A172 (cell line): ENCODE measurements at regions not wholly inside any gene's neighbourhood (a gene's known extent, or its start where the extent isn't known, plus 50 kb on each side); places are given as distances from the start of the nearest gene placed in this dataset.
A peak's percentile ranks its signal among the peaks of the same experiment; 100 is the strongest.
"Not testable (repeated sequence)": the region's sequence is repeated elsewhere in the genome, so short reads cannot be mapped to it uniquely, and the experiment has no call there.

Experiments used
- DNase-seq: peaks from one replicate; pipeline ENCODE4 v3.0.0-alpha.2; 2015; ENCODE audit warnings: low spot score

- DNase-seq, result no peak
Observed at GRCh38 chr6:4354181-4354580, 218.8 kb upstream of the ECI2 start.

GRCh38 chr6:4352731-4353130 is 217.4 kb upstream of the ECI2 start:
- no peak for DNase-seq

DNA sequence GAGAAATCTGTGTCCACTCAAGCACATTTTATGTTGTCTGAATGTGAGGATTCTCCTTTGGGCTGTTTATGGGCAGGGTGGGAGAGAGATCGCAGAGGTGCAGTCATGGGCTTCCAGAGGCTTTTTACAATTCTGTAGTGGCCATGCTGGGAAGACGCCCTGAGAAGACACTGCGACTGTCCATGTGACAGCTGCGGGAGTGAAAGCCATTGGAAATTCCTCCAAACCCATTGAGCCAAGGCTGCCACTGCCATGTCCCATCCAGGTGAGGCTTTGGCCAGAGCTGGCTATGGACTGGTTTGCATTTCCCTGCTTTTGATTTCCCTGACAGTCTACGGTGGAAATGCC is 216.9 kb upstream of the ECI2 start:
- no peak for DNase-seq

GRCh38 chr6:4351520-4352321 is 216.3 kb upstream of the ECI2 start:
- peak; percentile 92 for DNase-seq

DNA sequence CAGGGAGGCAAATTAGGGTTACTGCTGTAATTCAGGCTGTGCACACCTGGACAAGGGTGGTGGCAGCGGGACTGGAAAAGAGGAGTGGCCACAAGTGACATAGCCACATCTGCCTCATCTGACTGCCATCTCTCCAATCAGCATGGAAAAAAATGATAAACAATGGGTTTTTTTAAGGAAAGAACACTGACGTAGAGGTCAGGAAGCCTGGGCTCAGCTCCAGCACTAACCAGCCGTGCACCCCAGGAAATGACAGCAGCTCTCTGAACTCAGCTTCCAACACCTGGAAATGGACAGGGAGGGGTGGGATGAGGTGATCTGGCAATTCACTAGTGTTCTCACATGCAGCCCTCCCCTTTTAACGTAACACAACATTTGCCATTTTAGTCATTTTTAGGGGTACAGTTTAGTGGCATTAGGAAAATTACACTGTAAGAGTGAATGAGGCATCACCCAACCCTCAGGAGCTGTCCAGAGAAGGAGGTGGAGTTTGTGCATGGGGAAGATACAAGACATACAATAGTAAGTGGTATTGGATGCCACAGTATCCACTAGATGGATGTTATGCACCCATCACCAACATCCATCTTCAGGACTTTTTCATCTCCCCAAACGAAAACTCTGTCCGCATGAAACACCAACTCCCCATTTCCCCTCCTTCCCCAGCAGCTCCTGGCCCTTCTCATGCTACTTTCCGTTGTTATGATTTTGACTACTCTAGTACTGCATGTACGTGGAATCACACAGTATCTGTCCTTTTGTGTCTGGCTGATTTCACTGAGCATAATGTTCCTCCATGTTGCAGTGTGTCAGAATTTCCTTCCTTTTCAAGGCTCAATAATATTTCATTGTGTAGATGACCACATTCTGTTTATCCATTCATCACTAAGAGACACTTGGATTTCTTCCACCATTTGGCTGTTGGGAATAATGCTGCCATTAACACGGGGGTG is 215.5 kb upstream of the ECI2 start:
- peak; percentile 86 for DNase-seq

DNA sequence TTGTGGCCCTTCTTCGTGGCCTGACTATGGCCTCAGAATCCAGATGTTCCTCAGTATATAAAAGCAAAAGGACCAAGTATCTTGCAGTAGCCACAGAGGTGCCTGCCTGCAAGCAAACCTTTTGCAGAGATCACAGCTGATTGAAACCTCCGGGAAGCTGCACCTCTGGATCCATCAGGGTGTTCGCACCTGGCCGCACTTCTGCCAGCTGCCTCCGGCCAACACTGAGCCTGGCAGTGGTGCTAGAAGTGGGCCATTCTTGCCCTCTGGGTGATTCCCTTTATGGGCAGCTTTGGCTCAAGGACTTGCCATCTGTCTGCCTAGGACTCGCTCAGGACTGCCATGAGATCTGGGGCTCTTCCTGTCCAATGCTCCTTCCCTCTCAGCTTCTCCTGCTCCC is 214.6 kb upstream of the ECI2 start:
- DNase-seq, result no peak

GRCh38 chr6:4349323-4349722 is 213.9 kb upstream of the ECI2 start:
- DNase-seq, result no peak

DNA sequence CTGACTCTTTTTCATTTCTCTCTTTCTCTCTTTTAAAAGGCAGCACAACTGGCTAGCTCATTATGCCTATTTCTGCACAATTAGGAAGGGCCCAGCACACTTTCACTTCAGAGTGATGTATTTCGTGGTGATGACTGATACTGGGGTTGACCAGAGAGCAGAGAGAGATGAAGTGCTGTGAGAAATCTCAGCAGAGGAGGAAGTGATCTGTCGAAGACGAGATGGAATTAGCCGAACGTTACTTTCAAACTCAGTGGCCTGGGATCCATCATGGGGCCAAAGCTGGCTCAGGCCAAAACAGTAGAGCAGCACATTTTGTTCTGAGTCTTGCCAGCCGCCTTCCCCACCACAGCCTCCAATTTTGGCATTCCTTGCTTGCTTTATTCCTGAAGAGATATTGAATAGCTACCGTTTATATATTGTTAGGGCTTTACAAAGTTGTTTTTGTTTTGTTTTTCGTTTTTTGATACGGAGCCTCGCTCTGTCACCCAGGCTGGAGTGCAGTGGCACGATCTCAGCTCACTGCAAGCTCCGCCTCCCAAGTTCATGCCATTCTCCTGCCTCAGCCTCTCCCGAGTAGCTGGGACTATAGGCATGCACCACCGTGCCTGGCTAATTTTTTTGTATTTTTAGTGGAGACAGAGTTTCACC is 213.2 kb upstream of the ECI2 start:
- no peak for DNase-seq

DNA sequence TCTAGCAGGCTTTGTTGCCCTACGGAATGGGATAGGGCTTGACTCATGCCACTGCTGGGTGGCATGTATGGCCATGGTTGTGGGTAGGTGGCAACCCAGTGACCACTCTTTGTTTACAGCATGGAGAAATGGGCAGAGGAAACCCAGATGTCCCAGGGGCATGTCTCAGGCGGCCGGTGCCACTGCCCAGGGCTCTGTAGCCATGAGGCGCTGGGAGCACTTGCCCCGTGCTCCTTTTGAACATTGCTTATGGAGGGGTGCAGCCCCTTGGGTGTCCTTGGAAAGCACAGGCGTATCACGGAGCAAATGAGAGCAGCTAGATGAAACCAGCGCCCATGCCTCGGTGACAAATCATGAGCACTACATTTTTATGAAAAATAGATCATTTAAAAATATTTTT is 212.5 kb upstream of the ECI2 start:
- DNase-seq, result no peak

DNA sequence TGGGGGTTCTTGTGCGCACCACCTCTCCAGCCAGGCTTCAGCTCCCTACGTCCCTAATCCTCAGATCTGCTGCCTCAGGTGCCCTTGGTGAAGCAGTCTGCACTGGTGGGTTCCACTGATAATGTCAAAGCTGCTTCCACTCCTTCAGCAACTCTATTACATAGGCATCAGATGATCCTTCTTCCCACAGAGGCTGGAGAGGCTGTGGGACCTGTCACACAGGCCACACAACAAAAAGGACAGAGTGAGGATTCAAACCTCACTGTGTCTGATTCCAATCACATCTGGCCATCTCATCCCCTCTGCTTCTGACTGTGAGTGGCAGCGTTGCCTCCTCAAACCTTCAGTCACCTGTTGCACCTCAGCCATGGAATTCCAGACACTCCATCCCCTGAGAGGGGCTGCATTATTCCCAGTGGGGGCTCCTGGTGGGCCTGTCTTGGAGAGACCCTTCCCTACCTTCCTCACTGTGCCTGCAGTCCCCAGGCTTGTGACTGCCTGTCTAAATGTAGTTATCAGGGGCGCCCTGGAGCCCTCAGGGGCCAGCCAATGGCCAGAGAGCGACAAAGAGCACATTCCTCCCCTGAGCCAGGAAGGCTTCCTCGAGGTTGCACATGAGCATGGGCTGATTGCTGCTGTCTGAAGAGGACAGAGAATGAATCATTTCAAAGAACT is 211.4 kb upstream of the ECI2 start:
- DNase-seq, result no peak

- no peak for DNase-seq
Observed at GRCh38 chr6:4345543-4345942, 210.2 kb upstream of the ECI2 start.

- peak; percentile 61 for DNase-seq
Observed at GRCh38 chr6:4344317-4344899, 209.0 kb upstream of the ECI2 start.

GRCh38 chr6:4342407-4343137 is 207.2 kb upstream of the ECI2 start:
- DNase-seq, result no peak

DNA sequence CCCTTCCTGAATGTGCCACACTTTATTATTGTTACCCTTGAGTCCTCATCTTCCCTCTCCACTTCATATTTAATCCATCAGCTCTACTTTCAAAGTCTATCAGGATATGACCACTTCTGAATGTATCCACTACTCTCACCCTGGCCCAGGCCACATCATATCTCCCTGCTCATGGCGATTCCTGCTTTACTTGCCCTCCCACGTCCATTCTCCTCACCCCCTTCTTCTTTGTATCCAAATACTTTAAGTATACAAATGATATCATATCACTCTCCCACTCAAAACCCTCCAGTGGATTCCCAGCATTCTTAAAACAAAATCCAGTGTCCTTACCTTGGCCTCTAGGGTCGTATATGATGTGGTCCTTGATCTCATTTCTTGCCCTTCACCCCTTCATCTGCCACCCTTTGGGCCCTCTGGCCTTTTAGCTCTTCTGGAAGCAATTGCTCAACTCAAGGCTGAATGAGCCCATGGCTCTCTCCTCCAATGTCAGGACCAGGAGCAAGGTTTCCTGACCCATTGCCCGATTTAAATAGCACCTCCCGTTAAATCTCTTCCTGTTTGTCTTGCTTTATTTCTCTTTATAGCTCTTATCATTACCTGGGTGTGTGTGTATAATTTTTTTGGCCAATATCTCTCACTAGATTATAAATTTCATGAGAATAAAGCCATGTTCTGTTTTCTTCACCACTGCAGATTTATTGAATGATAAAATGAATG is 205.9 kb upstream of the ECI2 start:
- DNase-seq, result no peak

GRCh38 chr6:4340544-4340943 is 205.2 kb upstream of the ECI2 start:
- DNase-seq, result no peak

- DNase-seq, result no peak
Observed at GRCh38 chr6:4338884-4339283, 203.5 kb upstream of the ECI2 start.

DNA sequence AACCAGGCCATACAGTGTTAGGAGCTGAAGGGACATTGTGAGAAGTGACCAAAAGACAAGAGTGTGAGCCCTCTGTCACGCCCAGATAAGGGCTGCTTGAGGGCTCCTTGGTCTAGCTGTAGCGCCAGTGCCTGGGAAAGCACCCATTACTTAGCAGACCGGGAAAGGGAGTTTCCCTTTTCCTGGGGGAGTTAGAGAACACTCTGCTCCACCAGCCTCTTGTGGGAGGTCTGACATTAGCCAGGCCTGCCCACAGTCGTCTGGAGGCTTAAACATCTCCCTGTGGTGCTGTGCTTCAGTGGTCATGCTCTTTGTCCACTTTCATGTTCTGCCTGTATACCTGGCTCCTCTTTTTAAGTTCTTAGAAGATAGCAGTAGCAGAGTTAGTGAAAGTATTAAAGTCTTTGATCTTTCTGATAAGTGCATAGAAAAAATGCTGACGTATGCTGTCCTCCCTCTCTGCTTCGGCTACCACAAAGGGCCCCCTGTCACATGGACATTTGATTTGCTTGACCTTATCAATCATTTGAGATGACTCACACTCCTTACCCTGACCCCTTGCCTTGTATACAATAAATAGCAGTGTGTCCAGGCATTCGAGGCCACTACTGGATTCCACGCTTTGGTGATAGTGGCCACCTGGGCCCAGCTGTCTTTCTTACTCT is 201.5 kb upstream of the ECI2 start:
- DNase-seq, result peak; percentile 58

GRCh38 chr6:4336084-4336483 is 200.7 kb upstream of the ECI2 start:
- DNase-seq, result no peak

- DNase-seq, result not testable (repeated sequence)
Observed at GRCh38 chr6:4334158-4334740, 198.9 kb upstream of the ECI2 start.
